ENCODE measurements at regions not wholly inside any gene's neighbourhood (a gene's known extent, or its start where the extent isn't known, plus 50 kb on each side); places are given as distances from the start of the nearest gene placed in this dataset.

GRCh38 chr12:81010641-81011040 is 67.2 kb upstream of the ACSS3 start (continued):
- TF ChIP-seq, protein P1, sequence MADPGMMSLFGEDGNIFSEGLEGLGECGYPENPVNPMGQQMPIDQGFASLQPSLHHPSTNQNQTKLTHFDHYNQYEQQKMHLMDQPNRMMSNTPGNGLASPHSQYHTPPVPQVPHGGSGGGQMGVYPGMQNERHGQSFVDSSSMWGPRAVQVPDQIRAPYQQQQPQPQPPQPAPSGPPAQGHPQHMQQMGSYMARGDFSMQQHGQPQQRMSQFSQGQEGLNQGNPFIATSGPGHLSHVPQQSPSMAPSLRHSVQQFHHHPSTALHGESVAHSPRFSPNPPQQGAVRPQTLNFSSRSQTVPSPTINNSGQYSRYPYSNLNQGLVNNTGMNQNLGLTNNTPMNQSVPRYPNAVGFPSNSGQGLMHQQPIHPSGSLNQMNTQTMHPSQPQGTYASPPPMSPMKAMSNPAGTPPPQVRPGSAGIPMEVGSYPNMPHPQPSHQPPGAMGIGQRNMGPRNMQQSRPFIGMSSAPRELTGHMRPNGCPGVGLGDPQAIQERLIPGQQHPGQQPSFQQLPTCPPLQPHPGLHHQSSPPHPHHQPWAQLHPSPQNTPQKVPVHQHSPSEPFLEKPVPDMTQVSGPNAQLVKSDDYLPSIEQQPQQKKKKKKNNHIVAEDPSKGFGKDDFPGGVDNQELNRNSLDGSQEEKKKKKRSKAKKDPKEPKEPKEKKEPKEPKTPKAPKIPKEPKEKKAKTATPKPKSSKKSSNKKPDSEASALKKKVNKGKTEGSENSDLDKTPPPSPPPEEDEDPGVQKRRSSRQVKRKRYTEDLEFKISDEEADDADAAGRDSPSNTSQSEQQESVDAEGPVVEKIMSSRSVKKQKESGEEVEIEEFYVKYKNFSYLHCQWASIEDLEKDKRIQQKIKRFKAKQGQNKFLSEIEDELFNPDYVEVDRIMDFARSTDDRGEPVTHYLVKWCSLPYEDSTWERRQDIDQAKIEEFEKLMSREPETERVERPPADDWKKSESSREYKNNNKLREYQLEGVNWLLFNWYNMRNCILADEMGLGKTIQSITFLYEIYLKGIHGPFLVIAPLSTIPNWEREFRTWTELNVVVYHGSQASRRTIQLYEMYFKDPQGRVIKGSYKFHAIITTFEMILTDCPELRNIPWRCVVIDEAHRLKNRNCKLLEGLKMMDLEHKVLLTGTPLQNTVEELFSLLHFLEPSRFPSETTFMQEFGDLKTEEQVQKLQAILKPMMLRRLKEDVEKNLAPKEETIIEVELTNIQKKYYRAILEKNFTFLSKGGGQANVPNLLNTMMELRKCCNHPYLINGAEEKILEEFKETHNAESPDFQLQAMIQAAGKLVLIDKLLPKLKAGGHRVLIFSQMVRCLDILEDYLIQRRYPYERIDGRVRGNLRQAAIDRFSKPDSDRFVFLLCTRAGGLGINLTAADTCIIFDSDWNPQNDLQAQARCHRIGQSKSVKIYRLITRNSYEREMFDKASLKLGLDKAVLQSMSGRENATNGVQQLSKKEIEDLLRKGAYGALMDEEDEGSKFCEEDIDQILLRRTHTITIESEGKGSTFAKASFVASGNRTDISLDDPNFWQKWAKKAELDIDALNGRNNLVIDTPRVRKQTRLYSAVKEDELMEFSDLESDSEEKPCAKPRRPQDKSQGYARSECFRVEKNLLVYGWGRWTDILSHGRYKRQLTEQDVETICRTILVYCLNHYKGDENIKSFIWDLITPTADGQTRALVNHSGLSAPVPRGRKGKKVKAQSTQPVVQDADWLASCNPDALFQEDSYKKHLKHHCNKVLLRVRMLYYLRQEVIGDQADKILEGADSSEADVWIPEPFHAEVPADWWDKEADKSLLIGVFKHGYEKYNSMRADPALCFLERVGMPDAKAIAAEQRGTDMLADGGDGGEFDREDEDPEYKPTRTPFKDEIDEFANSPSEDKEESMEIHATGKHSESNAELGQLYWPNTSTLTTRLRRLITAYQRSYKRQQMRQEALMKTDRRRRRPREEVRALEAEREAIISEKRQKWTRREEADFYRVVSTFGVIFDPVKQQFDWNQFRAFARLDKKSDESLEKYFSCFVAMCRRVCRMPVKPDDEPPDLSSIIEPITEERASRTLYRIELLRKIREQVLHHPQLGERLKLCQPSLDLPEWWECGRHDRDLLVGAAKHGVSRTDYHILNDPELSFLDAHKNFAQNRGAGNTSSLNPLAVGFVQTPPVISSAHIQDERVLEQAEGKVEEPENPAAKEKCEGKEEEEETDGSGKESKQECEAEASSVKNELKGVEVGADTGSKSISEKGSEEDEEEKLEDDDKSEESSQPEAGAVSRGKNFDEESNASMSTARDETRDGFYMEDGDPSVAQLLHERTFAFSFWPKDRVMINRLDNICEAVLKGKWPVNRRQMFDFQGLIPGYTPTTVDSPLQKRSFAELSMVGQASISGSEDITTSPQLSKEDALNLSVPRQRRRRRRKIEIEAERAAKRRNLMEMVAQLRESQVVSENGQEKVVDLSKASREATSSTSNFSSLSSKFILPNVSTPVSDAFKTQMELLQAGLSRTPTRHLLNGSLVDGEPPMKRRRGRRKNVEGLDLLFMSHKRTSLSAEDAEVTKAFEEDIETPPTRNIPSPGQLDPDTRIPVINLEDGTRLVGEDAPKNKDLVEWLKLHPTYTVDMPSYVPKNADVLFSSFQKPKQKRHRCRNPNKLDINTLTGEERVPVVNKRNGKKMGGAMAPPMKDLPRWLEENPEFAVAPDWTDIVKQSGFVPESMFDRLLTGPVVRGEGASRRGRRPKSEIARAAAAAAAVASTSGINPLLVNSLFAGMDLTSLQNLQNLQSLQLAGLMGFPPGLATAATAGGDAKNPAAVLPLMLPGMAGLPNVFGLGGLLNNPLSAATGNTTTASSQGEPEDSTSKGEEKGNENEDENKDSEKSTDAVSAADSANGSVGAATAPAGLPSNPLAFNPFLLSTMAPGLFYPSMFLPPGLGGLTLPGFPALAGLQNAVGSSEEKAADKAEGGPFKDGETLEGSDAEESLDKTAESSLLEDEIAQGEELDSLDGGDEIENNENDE (IDR thresholded peaks at IDR 0.05; ENCODE audit: insufficient replicate concordance, low read length): no peak
- TF ChIP-seq NRF1 (IDR thresholded peaks at IDR 0.05; ENCODE audit: low read depth, low read length): no peak
- no peak for TF ChIP-seq MAFK (IDR thresholded peaks at IDR 0.05; ENCODE audit: low read depth, low read length)
- TF ChIP-seq RXRA (IDR thresholded peaks at IDR 0.05; ENCODE audit: insufficient read depth, low read depth, low read length): no peak
- TF ChIP-seq SP2 (IDR thresholded peaks at IDR 0.05; ENCODE audit: low read length): no peak
- TF ChIP-seq JUN (IDR thresholded peaks at IDR 0.05; ENCODE audit: low read depth, low read length): no peak
- no peak for TF ChIP-seq SUZ12 (IDR thresholded peaks at IDR 0.05; ENCODE audit: low read length)
- TF ChIP-seq KDM4A (IDR thresholded peaks at IDR 0.05; ENCODE audit: low read depth, low read length, severe bottlenecking): no peak
- no peak for TF ChIP-seq ZNF274 (IDR thresholded peaks at IDR 0.05; ENCODE audit: borderline replicate concordance, extremely low read depth, low read length)
- no peak for TF ChIP-seq TCF12 (IDR thresholded peaks at IDR 0.05; ENCODE audit: low read depth, low read length)
- no peak for TF ChIP-seq EGR1 (IDR thresholded peaks at IDR 0.05; ENCODE audit: borderline replicate concordance, low read depth, low read length)
